ENCODE measurements at regions not wholly inside any gene's neighbourhood (a gene's known extent, or its start where the extent isn't known, plus 50 kb on each side); places are given as distances from the start of the nearest gene placed in this dataset.

- TF ChIP-seq CTCF (conservative IDR thresholded peaks at IDR 0.05) (no peak), EZH2 (IDR thresholded peaks at IDR 0.05; ENCODE audit: low read depth) (no peak)
These were observed 96.7 kb downstream of the SLC25A47 start for GRCh38 chr14:100419856-100420255.
